ENCODE measurements at regions not wholly inside any gene's neighbourhood (a gene's known extent, or its start where the extent isn't known, plus 50 kb on each side); places are given as distances from the start of the nearest gene placed in this dataset.

GRCh38 chr1:95386915-95387314, 152.9 kb downstream of the RWDD3 start:
- no peak for TF ChIP-seq CTCF (IDR thresholded peaks at IDR 0.05; ENCODE audit: insufficient read depth, low read depth, low read length)
- no peak overlapping the region for H3K4me3 ChIP-seq (ENCODE audit: low read depth, low read length)
- H3K27me3 ChIP-seq (ENCODE audit: control insufficient read depth, insufficient read depth, low read length) = no peaks in the 10 kb centered on the region
- no peak for DNase-seq (ENCODE audit: low read depth)
- POLR2A ChIA-PET = no interaction called here
- CTCF ChIA-PET = no interaction called here
- no peaks in the 10 kb centered on the region for H3K36me3 ChIP-seq (ENCODE audit: control insufficient read depth, insufficient read depth, low read length)

GRCh38 chr1:95388031-95388430, 154.0 kb downstream of the RWDD3 start:
- Histone ChIP-seq H3K4me3 (ENCODE audit: low read depth, low read length) (no peak overlapping the region), H3K27me3 (ENCODE audit: control insufficient read depth, insufficient read depth, low read length) (no peaks in the 10 kb centered on the region), H3K36me3 (ENCODE audit: control insufficient read depth, insufficient read depth, low read length) (no peaks in the 10 kb centered on the region)
- CTCF ChIA-PET = no interaction called here
- no peak for TF ChIP-seq CTCF (IDR thresholded peaks at IDR 0.05; ENCODE audit: insufficient read depth, low read depth, low read length)
- DNase-seq (ENCODE audit: low read depth) = no peak
- POLR2A ChIA-PET = no interaction called here

GRCh38 chr1:95393434-95393833, 159.4 kb downstream of the RWDD3 start:
- TF ChIP-seq CTCF (IDR thresholded peaks at IDR 0.05; ENCODE audit: insufficient read depth, low read depth, low read length) = no peak
- no peak overlapping the region for H3K4me3 ChIP-seq (ENCODE audit: low read depth, low read length)
- no peaks in the 10 kb centered on the region for H3K27me3 ChIP-seq (ENCODE audit: control insufficient read depth, insufficient read depth, low read length)
- CTCF ChIA-PET = no interaction called here
- POLR2A ChIA-PET = no interaction called here
- DNase-seq (ENCODE audit: low read depth) = no peak
- H3K36me3 ChIP-seq (ENCODE audit: control insufficient read depth, insufficient read depth, low read length) = no peaks in the 10 kb centered on the region

GRCh38 chr1:95396557-95396956, 162.5 kb downstream of the RWDD3 start:
- no peak for DNase-seq (ENCODE audit: low read depth)
- POLR2A ChIA-PET = no interaction called here
- CTCF ChIA-PET = no interaction called here
- Histone ChIP-seq H3K27me3 (ENCODE audit: control insufficient read depth, insufficient read depth, low read length) (no peaks in the 10 kb centered on the region), H3K36me3 (ENCODE audit: control insufficient read depth, insufficient read depth, low read length) (no peaks in the 10 kb centered on the region), H3K4me3 (ENCODE audit: low read depth, low read length) (no peak overlapping the region)
- TF ChIP-seq CTCF (IDR thresholded peaks at IDR 0.05; ENCODE audit: insufficient read depth, low read depth, low read length) = no peak

GRCh38 chr1:95402780-95403179, 168.8 kb downstream of the RWDD3 start:
- DNase-seq (ENCODE audit: low read depth) = no peak
- no peaks in the 10 kb centered on the region for H3K27me3 ChIP-seq (ENCODE audit: control insufficient read depth, insufficient read depth, low read length)
- CTCF ChIA-PET = no interaction called here
- POLR2A ChIA-PET = no interaction called here
- TF ChIP-seq CTCF (IDR thresholded peaks at IDR 0.05; ENCODE audit: insufficient read depth, low read depth, low read length) = no peak
- H3K4me3 ChIP-seq (ENCODE audit: low read depth, low read length) = no peak overlapping the region
- H3K36me3 ChIP-seq (ENCODE audit: control insufficient read depth, insufficient read depth, low read length) = no peaks in the 10 kb centered on the region

Data from BJ (cell line).